CD8-positive, alpha-beta memory T cell (primary cell): ENCODE measurements at regions not wholly inside any gene's neighbourhood (a gene's known extent, or its start where the extent isn't known, plus 50 kb on each side); places are given as distances from the start of the nearest gene placed in this dataset.

Experiments
- CTCF ChIA-PET: fragments of 350-600 bp; sonication (Branson Sonifier 250); formaldehyde crosslinking; loops from one replicate; lab custom pipeline; 2021; ENCODE audit warnings: antibody characterized with exemption; lab: Charles Lee
- POLR2A ChIA-PET: fragments of 350-600 bp; sonication (Branson Sonifier 250); formaldehyde crosslinking; loops from one replicate; lab custom pipeline; 2021; ENCODE audit warnings: antibody characterized with exemption; lab: Charles Lee
- DNase-seq, 5 donors: peaks; one replicate each; pipeline versions ENCODE4 v3.0.0 to v3.0.0-alpha.2; 2020 to 2022; ENCODE audit warnings: mixed read lengths in 1 of 5
- H3K27ac ChIP-seq: one replicate; pipeline ENCODE4 v1.7.0; 2013; ENCODE audit warnings: low read depth, mild to moderate bottlenecking, low read length, moderate library complexity
- H3K27me3 ChIP-seq: 2 replicates; pipeline ENCODE4 v1.7.0; 2013; ENCODE audit warnings: low read length, mild to moderate bottlenecking; ENCODE audit not compliant: insufficient read depth, poor library complexity, severe bottlenecking
- H3K36me3 ChIP-seq: 2 replicates; pipeline ENCODE4 v1.7.0; 2013; ENCODE audit warnings: mild to moderate bottlenecking, low read length, moderate library complexity; ENCODE audit not compliant: insufficient read depth
- H3K4me1 ChIP-seq: 2 replicates; pipeline ENCODE4 v1.7.0; 2013; ENCODE audit warnings: mild to moderate bottlenecking, low read length, moderate library complexity; ENCODE audit not compliant: insufficient read depth
- H3K4me3 ChIP-seq: 2 replicates; pipeline ENCODE4 v1.7.0; 2013; ENCODE audit warnings: mild to moderate bottlenecking, low read length
- H3K9me3 ChIP-seq: 2 replicates; pipeline ENCODE4 v1.7.0; 2013; ENCODE audit warnings: mild to moderate bottlenecking, low read length
- H3K27ac Mint-ChIP-seq, 8 donors: one replicate each; pipeline ENCODE4 v1.8.0; 2020 to 2021; ENCODE audit warnings: mixed read lengths in 8 of 8, mild to moderate bottlenecking in 6 of 8, inconsistent platforms in 3 of 8, moderate library complexity in 3 of 8
- H3K27me3 Mint-ChIP-seq, 2 donors: one replicate each; pipeline ENCODE4 v1.8.0; 2020 to 2021; ENCODE audit warnings: mixed read lengths in 2 of 2, mild to moderate bottlenecking in 1 of 2, moderate library complexity in 1 of 2
- H3K36me3 Mint-ChIP-seq, 3 donors: one replicate each; pipeline ENCODE4 v1.8.0; 2020 to 2021; ENCODE audit warnings: mixed read lengths in 3 of 3, inconsistent platforms in 1 of 3, mild to moderate bottlenecking in 1 of 3
- H3K4me1 Mint-ChIP-seq, 3 donors: one replicate each; pipeline ENCODE4 v1.8.0; 2020 to 2021; ENCODE audit warnings: mixed read lengths in 3 of 3, inconsistent platforms in 1 of 3, mild to moderate bottlenecking in 1 of 3
- H3K4me3 Mint-ChIP-seq, 7 donors: one replicate each; pipeline ENCODE4 v1.8.0; 2020 to 2021; ENCODE audit warnings: mixed read lengths in 7 of 7, mild to moderate bottlenecking in 6 of 7, moderate library complexity in 4 of 7, inconsistent platforms in 2 of 7
- H3K9me3 Mint-ChIP-seq, 5 donors: one replicate each; pipeline ENCODE4 v1.8.0; 2020 to 2022; ENCODE audit warnings: mixed read lengths in 5 of 5, mild to moderate bottlenecking in 3 of 5, moderate library complexity in 2 of 5, inconsistent platforms in 1 of 5

DNA sequence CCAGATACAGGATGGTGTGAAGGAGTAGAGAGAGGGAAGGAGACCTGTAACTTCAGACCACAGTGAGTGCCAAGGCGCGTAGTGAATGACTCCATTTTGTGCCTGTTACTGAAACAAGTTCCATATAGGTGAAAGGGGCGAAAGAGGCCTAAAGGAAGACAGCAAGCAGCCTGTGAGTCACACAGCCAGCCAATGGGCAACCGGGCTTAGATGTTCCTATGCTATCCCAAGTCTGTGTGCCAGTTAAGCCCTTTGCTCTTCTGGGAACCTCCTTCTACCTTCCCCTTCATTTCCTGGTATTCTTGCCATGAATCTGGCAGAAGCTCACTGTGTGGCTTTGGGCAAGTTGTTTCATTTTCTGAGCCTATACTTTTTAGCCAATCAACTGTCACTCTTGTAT lies 161.8 kb upstream of the LDB2 start:
- H3K4me1 ChIP-seq, result no peaks in the 10 kb centered on the region
- Mint-ChIP-seq H3K27me3 (peaks cover 0 to 6% of the 10 kb centered on the region in 2 donors), H3K27ac (no peak overlapping the region), H3K9me3 (peaks cover 0 to 2% (median 0%) of the 10 kb centered on the region in 5 donors), H3K36me3 (no peaks in the 10 kb centered on the region), H3K4me1 (no peaks in the 10 kb centered on the region), H3K4me3 (no peak overlapping the region)
- CTCF ChIA-PET, result no interaction called here
- no peaks in the 10 kb centered on the region for H3K27me3 ChIP-seq
- DNase-seq, result no peak
- H3K27ac ChIP-seq, result no peak overlapping the region
- H3K4me3 ChIP-seq, result no peak overlapping the region
- no peaks in the 10 kb centered on the region for H3K9me3 ChIP-seq
- no peaks in the 10 kb centered on the region for H3K36me3 ChIP-seq
- POLR2A ChIA-PET, result no interaction called here

GRCh38 chr4:17058916-17059741 lies 160.7 kb upstream of the LDB2 start:
- Histone ChIP-seq H3K36me3 (no peaks in the 10 kb centered on the region), H3K27ac (no peak overlapping the region), H3K4me1 (no peaks in the 10 kb centered on the region), H3K9me3 (no peaks in the 10 kb centered on the region), H3K27me3 (no peaks in the 10 kb centered on the region), H3K4me3 (no peak overlapping the region)
- Mint-ChIP-seq H3K27ac (no peak overlapping the region), H3K27me3 (peaks cover 0 to 6% of the 10 kb centered on the region in 2 donors), H3K4me3 (no peak overlapping the region), H3K36me3 (no peaks in the 10 kb centered on the region), H3K4me1 (no peaks in the 10 kb centered on the region), H3K9me3 (peaks cover 0 to 5% (median 0%) of the 10 kb centered on the region in 5 donors)
- CTCF ChIA-PET, result no interaction called here
- POLR2A ChIA-PET, result no interaction called here
- DNase-seq, result no peak

DNA sequence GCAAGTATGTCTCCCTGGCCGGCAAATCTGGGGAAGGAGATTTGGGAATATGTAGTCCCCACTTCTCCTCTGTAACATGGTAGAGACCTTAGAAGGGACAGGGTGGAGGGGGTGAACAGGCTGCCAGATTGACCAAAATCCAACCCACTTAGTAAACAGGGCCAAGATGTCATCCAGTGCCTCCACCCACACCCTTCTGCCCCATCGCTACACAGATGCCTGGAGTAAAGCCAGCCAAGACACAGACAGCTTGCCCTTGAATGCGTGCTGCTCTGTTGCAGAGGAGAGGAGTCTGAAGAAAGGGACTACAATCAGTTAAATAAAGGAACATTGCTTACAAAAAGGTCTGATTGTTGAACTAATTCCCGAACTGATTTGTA lies 160.1 kb upstream of the LDB2 start:
- Histone ChIP-seq H3K4me3 (no peak overlapping the region), H3K27ac (no peak overlapping the region), H3K4me1 (no peaks in the 10 kb centered on the region), H3K9me3 (no peaks in the 10 kb centered on the region), H3K36me3 (no peaks in the 10 kb centered on the region), H3K27me3 (no peaks in the 10 kb centered on the region)
- Mint-ChIP-seq H3K4me1 (no peaks in the 10 kb centered on the region), H3K4me3 (no peak overlapping the region), H3K27ac (no peak overlapping the region), H3K36me3 (no peaks in the 10 kb centered on the region), H3K9me3 (peaks cover 0 to 5% (median 0%) of the 10 kb centered on the region in 5 donors), H3K27me3 (peaks cover 0 to 6% of the 10 kb centered on the region in 2 donors)
- POLR2A ChIA-PET, result no interaction called here
- CTCF ChIA-PET, result no interaction called here
- DNase-seq, result no peak

GRCh38 chr4:17057035-17057434 lies 158.6 kb upstream of the LDB2 start:
- Mint-ChIP-seq H3K4me1 (no peaks in the 10 kb centered on the region), H3K27ac (no peak overlapping the region), H3K36me3 (no peaks in the 10 kb centered on the region), H3K4me3 (no peak overlapping the region), H3K9me3 (peaks cover 0 to 5% (median 0%) of the 10 kb centered on the region in 5 donors), H3K27me3 (peaks cover 0 to 10% of the 10 kb centered on the region in 2 donors)
- no peak for DNase-seq
- no peaks in the 10 kb centered on the region for H3K9me3 ChIP-seq
- H3K36me3 ChIP-seq, result no peaks in the 10 kb centered on the region
- POLR2A ChIA-PET, result no interaction called here
- no peak overlapping the region for H3K4me3 ChIP-seq
- H3K4me1 ChIP-seq, result no peaks in the 10 kb centered on the region
- H3K27me3 ChIP-seq, result no peaks in the 10 kb centered on the region
- CTCF ChIA-PET, result no interaction called here
- no peak overlapping the region for H3K27ac ChIP-seq

DNA sequence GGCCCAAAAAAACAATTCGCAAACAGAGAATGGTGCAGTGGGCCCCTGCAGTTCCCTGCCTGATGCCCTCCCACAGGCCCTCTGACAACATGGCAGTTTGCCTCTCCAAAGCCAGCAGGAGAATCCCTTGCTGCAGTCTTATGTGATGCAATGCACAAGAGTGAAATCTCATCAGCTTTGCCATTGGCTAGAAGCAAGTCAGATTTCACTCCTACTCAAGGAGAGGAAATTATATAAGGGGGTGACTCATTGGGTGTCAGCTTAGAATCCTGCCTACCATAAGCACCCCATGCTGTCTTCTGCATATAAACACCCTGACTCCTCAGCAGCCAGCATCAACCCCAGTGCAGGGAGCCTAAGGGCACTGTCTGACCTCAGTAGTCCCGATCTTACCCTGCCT lies 157.3 kb upstream of the LDB2 start:
- H3K4me1 ChIP-seq, result no peaks in the 10 kb centered on the region
- Mint-ChIP-seq H3K27me3 (peaks cover 0 to 4% of the 10 kb centered on the region in 2 donors), H3K4me3 (no peak overlapping the region), H3K9me3 (peaks cover 0 to 7% (median 0%) of the 10 kb centered on the region in 5 donors), H3K36me3 (no peaks in the 10 kb centered on the region), H3K27ac (no peak overlapping the region), H3K4me1 (no peaks in the 10 kb centered on the region)
- ChIA-PET CTCF (no interaction called here), POLR2A (no interaction called here)
- H3K4me3 ChIP-seq, result no peak overlapping the region
- H3K36me3 ChIP-seq, result no peaks in the 10 kb centered on the region
- no peak for DNase-seq
- H3K9me3 ChIP-seq, result no peaks in the 10 kb centered on the region
- H3K27me3 ChIP-seq, result no peaks in the 10 kb centered on the region
- H3K27ac ChIP-seq, result no peak overlapping the region

- H3K9me3 Mint-ChIP-seq, result no peaks in the 10 kb centered on the region
- no peak overlapping the region for H3K27ac Mint-ChIP-seq
- H3K27me3 ChIP-seq, result no peaks in the 10 kb centered on the region
- H3K9me3 ChIP-seq, result no peaks in the 10 kb centered on the region
- H3K27ac ChIP-seq, result no peak overlapping the region
- H3K4me3 ChIP-seq, result no peak overlapping the region
- no peaks in the 10 kb centered on the region for H3K36me3 ChIP-seq
- no peak for DNase-seq
- no peaks in the 10 kb centered on the region for H3K27me3 Mint-ChIP-seq
- H3K4me1 Mint-ChIP-seq, result no peaks in the 10 kb centered on the region
- H3K4me1 ChIP-seq, result no peaks in the 10 kb centered on the region
- ChIA-PET POLR2A (interaction anchor here (0.7 kb wide), 1 partner anchor 32 kb away, joined by 3 read pairs; no protein-coding TSS in a partner anchor), CTCF (no interaction called here)
- H3K4me3 Mint-ChIP-seq, result no peak overlapping the region
- no peaks in the 10 kb centered on the region for H3K36me3 Mint-ChIP-seq
Measured at GRCh38 chr4:17045866-17046265, 147.4 kb upstream of the LDB2 start.

DNA sequence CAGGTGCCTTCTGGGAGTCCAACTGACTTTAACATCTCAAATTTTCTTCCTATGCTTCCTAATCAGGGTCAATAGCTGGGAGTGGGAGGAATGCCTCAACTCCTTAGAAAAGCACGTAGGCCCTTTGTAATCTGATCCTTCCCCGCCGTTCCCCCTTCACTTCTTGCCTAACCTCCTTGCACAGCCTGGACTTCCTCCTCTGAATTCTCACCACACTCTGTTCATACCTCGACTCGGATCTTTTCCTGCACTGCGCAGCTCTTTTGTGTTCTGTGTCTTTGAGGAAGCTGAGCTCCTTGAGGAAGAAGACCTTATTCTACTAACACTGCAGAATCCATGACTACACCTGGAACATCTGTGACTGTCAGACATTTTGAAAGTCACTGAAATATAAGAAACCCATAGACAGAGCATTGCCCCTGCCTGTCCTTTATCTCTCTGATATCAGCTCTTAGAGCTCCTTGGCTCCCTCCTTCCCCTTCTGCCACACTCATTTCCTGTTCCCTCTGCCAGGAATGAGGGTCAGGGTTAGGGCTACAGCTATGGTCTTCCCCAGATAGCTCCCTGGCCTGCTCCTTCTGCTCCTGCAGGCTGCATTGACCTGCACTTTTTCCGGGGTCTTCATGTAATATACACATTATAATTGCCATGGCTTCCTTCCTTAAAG lies 140.2 kb upstream of the LDB2 start:
- Histone ChIP-seq H3K27me3 (no peaks in the 10 kb centered on the region), H3K4me3 (no peak overlapping the region), H3K9me3 (no peaks in the 10 kb centered on the region), H3K4me1 (no peaks in the 10 kb centered on the region), H3K36me3 (no peaks in the 10 kb centered on the region), H3K27ac (no peak overlapping the region)
- Mint-ChIP-seq H3K4me1 (no peaks in the 10 kb centered on the region), H3K36me3 (no peaks in the 10 kb centered on the region), H3K27me3 (no peaks in the 10 kb centered on the region), H3K4me3 (no peak overlapping the region), H3K9me3 (peaks cover 0 to 2% (median 0%) of the 10 kb centered on the region in 5 donors), H3K27ac (no peak overlapping the region)
- ChIA-PET POLR2A (no interaction called here), CTCF (no interaction called here)
- DNase-seq, result no peak

DNA sequence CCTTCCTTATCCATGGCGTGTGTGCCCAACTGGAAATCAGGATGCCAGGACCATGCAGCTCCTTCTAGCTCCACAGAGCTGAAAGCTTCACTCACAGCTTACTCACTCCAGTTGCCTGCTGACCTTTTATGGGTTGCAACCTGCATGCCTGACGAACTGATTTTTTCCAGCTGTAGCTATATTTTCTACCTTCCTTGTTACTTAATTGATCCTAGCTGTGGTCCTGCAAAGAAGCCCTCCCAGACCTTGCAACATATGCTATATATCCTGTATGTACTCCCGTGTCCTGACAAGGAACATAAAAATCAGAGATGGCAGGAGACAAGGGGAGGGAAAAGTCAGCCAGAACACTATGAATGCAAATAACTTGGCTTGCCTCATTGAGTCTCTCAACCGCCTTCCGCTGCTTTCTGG lies 135.3 kb upstream of the LDB2 start:
- no peak for DNase-seq
- peaks cover 0 to 2% (median 0%) of the 10 kb centered on the region in 5 donors for H3K9me3 Mint-ChIP-seq
- no peak overlapping the region for H3K4me3 Mint-ChIP-seq
- H3K9me3 ChIP-seq, result no peaks in the 10 kb centered on the region
- POLR2A ChIA-PET, result no interaction called here
- no peaks in the 10 kb centered on the region for H3K27me3 ChIP-seq
- H3K4me1 ChIP-seq, result no peaks in the 10 kb centered on the region
- H3K36me3 ChIP-seq, result no peaks in the 10 kb centered on the region
- no peaks in the 10 kb centered on the region for H3K4me1 Mint-ChIP-seq
- CTCF ChIA-PET, result no interaction called here
- H3K36me3 Mint-ChIP-seq, result no peaks in the 10 kb centered on the region
- peaks cover 0 to 6% of the 10 kb centered on the region in 2 donors for H3K27me3 Mint-ChIP-seq
- no peak overlapping the region for H3K27ac ChIP-seq
- H3K27ac Mint-ChIP-seq, result no peak overlapping the region
- no peak overlapping the region for H3K4me3 ChIP-seq
